Ovary (tissue), 7 donors: ENCODE measurements at regions not wholly inside any gene's neighbourhood (a gene's known extent, or its start where the extent isn't known, plus 50 kb on each side); places are given as distances from the start of the nearest gene placed in this dataset.

Source experiments
- DNase-seq, 5 donors: peaks; one replicate each; pipeline ENCODE4 v3.0.0-alpha.2; 2019 to 2020
- H3K27ac ChIP-seq, 2 donors: fragments of 200-600 bp; one replicate each; pipeline versions ENCODE4 v1.5.1 to v1.8.0; 2019 to 2022
- H3K27me3 ChIP-seq: fragments of 200-600 bp; one replicate; pipeline ENCODE4 v1.8.0; 2022
- H3K36me3 ChIP-seq: fragments of 200-600 bp; sonication (generic); one replicate; pipeline ENCODE4 v1.5.1; 2019
- H3K4me1 ChIP-seq: one replicate; pipeline ENCODE4 v1.8.1; 2013; ENCODE audit warnings: mild to moderate bottlenecking, moderate library complexity; ENCODE audit not compliant: insufficient read depth
- H3K4me3 ChIP-seq: fragments of 200-600 bp; sonication (generic); one replicate; pipeline ENCODE4 v1.5.1; 2017
- H3K9me3 ChIP-seq, 2 donors: fragments of 200-600 bp in 1 of 2; sonication (generic) in 1 of 2; one replicate each; pipeline versions ENCODE4 v1.5.1 to v1.8.1; 2013 to 2019; ENCODE audit warnings: mild to moderate bottlenecking in 1 of 2, moderate library complexity in 1 of 2
- EP300 ChIP-seq: sonication (generic); formaldehyde crosslinking; IDR thresholded peaks from one replicate; pipeline ENCODE4 v1.6.1; 2017; ENCODE audit warnings: antibody characterized with exemption
- POLR2A ChIP-seq: fragments of 450-650 bp; IDR thresholded peaks from one replicate; pipeline ENCODE4 v1.6.1; 2017; ENCODE audit warnings: antibody characterized with exemption, mild to moderate bottlenecking, moderate library complexity
- WGBS, 3 donors: extraction: QIAGEN DNeasy Blood & Tissue Kit in 1 of 3; methylation state at CpG; one replicate each; pipeline versions ENCODE4 v1.1.5 to v1.1.7; 2013 to 2017; 5-methylcytosine and 5-hydroxymethylcytosine counted together
- intact Hi-C, 4 donors: fragments of 100-400 bp; cut with DNase I; formaldehyde crosslinking; loops; one replicate each; pipeline versions ENCODE4 v1.11.0 to v1.15.1; 2022 to 2023
- TF ChIP-seq, protein P1 (sequence below), 3 donors: fragments of 450-650 bp in 2 of 3; fragments of 200-600 bp in 1 of 3; IDR thresholded peaks; one replicate each; pipeline versions ENCODE4 v1.5.1 to v1.8.0; 2016 to 2022; ENCODE audit warnings: antibody characterized with exemption in 3 of 3, mild to moderate bottlenecking in 1 of 3
- donor health status: DM: no; HTN: no; CAD: no; lungs with moderate emphysema.
- donor health status: DM: no; HTN: no; CAD: no.
- donor health status: Bipolar disorder and iron deficiency.
- donor health status: DM: no; HTN: no; CAD: no.
- donor health status: DM: yes; HTN: yes; CAD: no.

DNA sequence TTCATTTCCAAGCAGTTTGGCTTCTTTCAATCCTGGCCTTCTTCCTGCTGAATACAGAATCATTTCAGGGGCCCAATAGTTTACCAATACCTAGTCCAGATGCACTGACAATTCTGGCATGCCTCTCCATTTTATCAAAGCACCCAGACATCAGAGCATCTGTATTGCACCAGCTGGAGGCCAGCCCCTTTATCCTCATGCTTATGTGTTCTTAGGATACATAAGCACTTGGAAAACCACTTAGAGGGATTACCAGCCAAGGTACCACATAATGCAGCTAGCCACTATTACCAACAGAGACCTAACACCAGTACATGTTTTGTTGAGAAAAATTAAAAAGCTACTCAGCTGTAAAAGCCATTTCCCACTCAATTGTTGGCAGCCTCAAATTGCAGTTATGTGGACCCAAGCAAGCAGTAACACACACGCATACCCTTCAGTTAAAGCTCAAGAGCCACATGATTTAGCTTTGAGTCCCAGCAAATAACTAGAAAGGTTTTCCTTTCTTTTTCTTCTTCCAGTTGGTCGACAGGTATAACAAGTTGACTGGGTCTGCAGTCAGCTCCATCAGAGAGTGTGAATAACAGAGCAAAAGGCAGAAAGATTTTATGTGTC lies 263.8 kb downstream of the DIO2 start:
- no peaks in the 10 kb centered on the region for H3K36me3 ChIP-seq
- no peak overlapping the region for H3K4me3 ChIP-seq
- TF ChIP-seq, protein P1, sequence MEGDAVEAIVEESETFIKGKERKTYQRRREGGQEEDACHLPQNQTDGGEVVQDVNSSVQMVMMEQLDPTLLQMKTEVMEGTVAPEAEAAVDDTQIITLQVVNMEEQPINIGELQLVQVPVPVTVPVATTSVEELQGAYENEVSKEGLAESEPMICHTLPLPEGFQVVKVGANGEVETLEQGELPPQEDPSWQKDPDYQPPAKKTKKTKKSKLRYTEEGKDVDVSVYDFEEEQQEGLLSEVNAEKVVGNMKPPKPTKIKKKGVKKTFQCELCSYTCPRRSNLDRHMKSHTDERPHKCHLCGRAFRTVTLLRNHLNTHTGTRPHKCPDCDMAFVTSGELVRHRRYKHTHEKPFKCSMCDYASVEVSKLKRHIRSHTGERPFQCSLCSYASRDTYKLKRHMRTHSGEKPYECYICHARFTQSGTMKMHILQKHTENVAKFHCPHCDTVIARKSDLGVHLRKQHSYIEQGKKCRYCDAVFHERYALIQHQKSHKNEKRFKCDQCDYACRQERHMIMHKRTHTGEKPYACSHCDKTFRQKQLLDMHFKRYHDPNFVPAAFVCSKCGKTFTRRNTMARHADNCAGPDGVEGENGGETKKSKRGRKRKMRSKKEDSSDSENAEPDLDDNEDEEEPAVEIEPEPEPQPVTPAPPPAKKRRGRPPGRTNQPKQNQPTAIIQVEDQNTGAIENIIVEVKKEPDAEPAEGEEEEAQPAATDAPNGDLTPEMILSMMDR (IDR thresholded peaks at IDR 0.05) = no peak
- no peak for TF ChIP-seq POLR2A
- no peak for TF ChIP-seq EP300
- no peaks in the 10 kb centered on the region for H3K27me3 ChIP-seq
- no peaks in the 10 kb centered on the region for H3K9me3 ChIP-seq
- WGBS, 3 donors = 72 to 83% (median 75%) methylated on average over 2 of the region's 2 CpGs
- no peaks in the 10 kb centered on the region for H3K4me1 ChIP-seq
- H3K27ac ChIP-seq = no peak overlapping the region
- intact Hi-C loops = no loop called here
- DNase-seq = no peak

DNA sequence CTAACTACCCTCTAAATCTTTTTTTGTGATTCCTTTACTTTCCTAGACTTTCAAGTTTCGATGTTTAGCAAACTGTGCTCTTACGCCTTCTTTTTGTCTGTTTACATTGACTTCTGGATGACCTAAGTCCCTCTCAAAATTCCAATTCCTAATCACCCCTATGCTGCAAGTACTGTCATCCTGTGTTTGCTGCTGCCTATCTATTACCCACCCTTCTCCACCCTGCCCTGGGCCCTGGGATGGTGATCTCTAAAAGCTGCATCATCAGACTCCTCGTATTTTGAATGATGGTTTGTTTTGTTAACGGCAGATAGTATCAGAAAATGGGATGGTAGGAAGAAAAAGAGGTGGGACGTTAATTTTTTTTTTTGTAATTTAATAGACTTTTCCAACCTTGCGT lies 272.1 kb downstream of the DIO2 start:
- H3K4me1 ChIP-seq = no peaks in the 10 kb centered on the region
- no peaks in the 10 kb centered on the region for H3K36me3 ChIP-seq
- H3K4me3 ChIP-seq = no peak overlapping the region
- H3K27me3 ChIP-seq = no peaks in the 10 kb centered on the region
- 70 to 84% (median 73%) methylated on average over 6 of the region's 6 CpGs for WGBS, 3 donors
- no peak for DNase-seq
- H3K27ac ChIP-seq = no peak overlapping the region
- H3K9me3 ChIP-seq = no peaks in the 10 kb centered on the region
- TF ChIP-seq, protein P1 (IDR thresholded peaks at IDR 0.05) = no peak
- no peak for TF ChIP-seq EP300
- TF ChIP-seq POLR2A = no peak
- intact Hi-C loops = no loop called here

DNA sequence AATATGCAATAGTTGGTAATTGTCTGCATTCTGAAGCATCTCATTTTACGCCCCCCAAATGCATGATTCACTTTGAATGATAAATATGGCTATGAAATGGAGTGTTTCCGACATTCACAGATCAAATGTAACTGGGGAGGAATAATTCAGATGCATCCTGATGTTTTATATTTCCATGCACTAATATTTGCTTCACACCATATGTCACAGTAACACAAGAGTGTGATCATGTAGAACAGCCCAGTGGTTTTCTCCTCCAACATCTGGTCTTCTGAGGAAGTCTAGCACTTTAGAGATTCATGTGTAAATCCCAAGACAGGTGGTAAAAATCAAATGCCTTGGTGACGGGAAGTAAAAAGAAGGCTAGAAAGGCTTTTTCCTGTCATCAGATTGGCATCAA lies 273.1 kb downstream of the DIO2 start:
- no peak for DNase-seq
- H3K36me3 ChIP-seq = no peaks in the 10 kb centered on the region
- intact Hi-C loops = no loop called here
- H3K27ac ChIP-seq = no peak overlapping the region
- no peaks in the 10 kb centered on the region for H3K27me3 ChIP-seq
- H3K4me1 ChIP-seq = no peaks in the 10 kb centered on the region
- WGBS, 3 donors = 76 to 79% (median 77%) methylated on average over 3 of the region's 3 CpGs
- TF ChIP-seq, protein P1 (IDR thresholded peaks at IDR 0.05) = no peak
- TF ChIP-seq EP300 = no peak
- no peak for TF ChIP-seq POLR2A
- H3K9me3 ChIP-seq = no peaks in the 10 kb centered on the region
- H3K4me3 ChIP-seq = no peak overlapping the region

DNA sequence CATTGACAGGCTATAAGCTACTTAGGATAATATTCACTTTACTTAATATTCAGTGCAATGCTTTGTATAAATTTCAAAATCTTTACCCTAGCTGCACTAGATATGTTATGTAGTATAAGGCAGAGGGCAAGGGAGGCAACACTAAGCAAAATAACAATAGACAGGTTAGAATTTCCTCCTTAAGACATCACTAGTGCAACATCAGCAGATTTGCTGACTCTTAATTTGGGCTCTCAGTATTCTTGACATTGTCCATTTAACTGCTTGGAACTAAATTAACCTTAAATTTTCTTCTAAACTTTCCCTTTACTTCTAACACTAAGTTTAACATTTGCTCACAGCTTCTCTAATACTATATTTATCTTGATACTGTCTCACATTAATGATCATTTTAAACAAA lies 273.9 kb downstream of the DIO2 start:
- DNase-seq = no peak
- Histone ChIP-seq H3K4me1 (no peaks in the 10 kb centered on the region), H3K4me3 (no peak overlapping the region), H3K27me3 (no peaks in the 10 kb centered on the region), H3K9me3 (no peaks in the 10 kb centered on the region), H3K36me3 (no peaks in the 10 kb centered on the region), H3K27ac (no peak overlapping the region)
- TF ChIP-seq POLR2A (no peak), EP300 (no peak)
- TF ChIP-seq, protein P1 (IDR thresholded peaks at IDR 0.05) = no peak
- intact Hi-C loops = no loop called here
